Activated T-cell treated with anti-CD3 and anti-CD28 coated beads, Interleukin-2, amount 50 U/mL, for 72 hours (primary cell): ENCODE measurements at regions not wholly inside any gene's neighbourhood (a gene's known extent, or its start where the extent isn't known, plus 50 kb on each side); places are given as distances from the start of the nearest gene placed in this dataset.

Experiments
- ATAC-seq, 2 donors: fragments of 150-1000 bp; cut with Tn5 transposase; replicated peaks in 1 of 2; 2 replicates each; pipeline ENCODE4 v1.10.0; 2021; ENCODE audit warnings: moderate library complexity in 2 of 2, mild to moderate bottlenecking in 1 of 2
- DNase-seq, 2 donors: peaks; one replicate each; pipeline ENCODE4 v3.0.0; 2021 to 2022; ENCODE audit warnings: mixed read lengths in 1 of 2
- H3K27ac Mint-ChIP-seq: one replicate; pipeline ENCODE4 v1.8.0; 2022; ENCODE audit warnings: mild to moderate bottlenecking, moderate library complexity, mixed read lengths
- H3K27me3 Mint-ChIP-seq: one replicate; pipeline ENCODE4 v1.8.0; 2022; ENCODE audit warnings: low read depth, mixed read lengths
- H3K36me3 Mint-ChIP-seq, 2 donors: one replicate each; pipeline ENCODE4 v1.8.0; 2022; ENCODE audit warnings: mixed read lengths in 2 of 2, mild to moderate bottlenecking in 1 of 2; ENCODE audit not compliant: insufficient read depth in 2 of 2
- H3K4me1 Mint-ChIP-seq: one replicate; pipeline ENCODE4 v1.8.0; 2022; ENCODE audit warnings: low read depth, mixed read lengths
- H3K4me3 Mint-ChIP-seq, 2 donors: one replicate each; pipeline ENCODE4 v1.8.0; 2022; ENCODE audit warnings: mild to moderate bottlenecking in 2 of 2, mixed read lengths in 2 of 2, moderate library complexity in 2 of 2
- H3K9me3 Mint-ChIP-seq, 2 donors: one replicate each; pipeline ENCODE4 v1.8.0; 2022; ENCODE audit warnings: mixed read lengths in 2 of 2

DNA sequence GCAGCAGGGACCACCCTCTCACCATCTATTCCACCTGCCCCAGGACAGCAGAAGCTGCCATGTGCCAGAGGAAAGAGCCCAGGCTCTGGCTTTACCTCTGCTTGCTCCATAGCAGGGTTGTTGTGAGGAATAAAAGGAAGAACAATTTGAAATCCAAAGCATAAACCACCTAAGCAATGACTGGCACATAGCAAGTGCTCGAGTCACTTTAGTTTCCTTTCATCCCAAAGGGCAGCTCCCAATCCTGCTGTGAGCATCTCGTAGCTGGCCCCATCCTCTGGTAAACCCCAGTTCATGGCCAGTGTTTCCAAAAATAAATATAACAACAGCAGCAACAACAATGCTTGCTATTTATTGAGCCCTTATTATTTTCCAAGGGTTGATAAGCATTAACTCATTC lies 923.5 kb downstream of the EPHA4 start:
- Mint-ChIP-seq H3K4me3 (no peak overlapping the region), H3K27ac (no peak overlapping the region), H3K4me1 (no peaks in the 10 kb centered on the region), H3K27me3 (peaks cover 9% of the 10 kb centered on the region), H3K36me3 (no peaks in the 10 kb centered on the region), H3K9me3 (no peaks in the 10 kb centered on the region)
- DNase-seq (no peak), ATAC-seq (no peak)

DNA sequence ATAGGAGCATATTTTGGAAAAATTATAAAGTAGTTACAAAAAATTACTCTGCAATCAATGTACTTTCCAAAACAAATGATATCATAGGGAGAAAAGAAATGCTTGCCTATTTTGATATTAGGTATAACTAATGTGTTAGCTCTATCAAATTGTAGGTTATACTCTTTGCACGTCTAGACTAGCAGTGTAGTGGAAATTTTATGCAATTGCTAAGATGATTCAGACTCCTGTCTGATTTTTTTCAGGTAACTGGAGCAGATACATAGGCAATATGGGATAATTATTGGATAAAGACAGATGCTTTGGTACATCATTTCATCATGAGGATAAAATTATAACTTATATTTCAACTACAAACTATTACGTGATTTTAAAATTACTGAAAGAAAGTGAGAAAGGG lies 918.3 kb downstream of the EPHA4 start:
- H3K9me3 Mint-ChIP-seq, result no peaks in the 10 kb centered on the region
- no peak overlapping the region for H3K4me3 Mint-ChIP-seq
- no peaks in the 10 kb centered on the region for H3K4me1 Mint-ChIP-seq
- no peak for DNase-seq
- peaks cover 7% of the 10 kb centered on the region for H3K27me3 Mint-ChIP-seq
- H3K36me3 Mint-ChIP-seq, result peaks cover 0 to 1% of the 10 kb centered on the region in 2 donors
- no peak for ATAC-seq
- H3K27ac Mint-ChIP-seq, result no peak overlapping the region

DNA sequence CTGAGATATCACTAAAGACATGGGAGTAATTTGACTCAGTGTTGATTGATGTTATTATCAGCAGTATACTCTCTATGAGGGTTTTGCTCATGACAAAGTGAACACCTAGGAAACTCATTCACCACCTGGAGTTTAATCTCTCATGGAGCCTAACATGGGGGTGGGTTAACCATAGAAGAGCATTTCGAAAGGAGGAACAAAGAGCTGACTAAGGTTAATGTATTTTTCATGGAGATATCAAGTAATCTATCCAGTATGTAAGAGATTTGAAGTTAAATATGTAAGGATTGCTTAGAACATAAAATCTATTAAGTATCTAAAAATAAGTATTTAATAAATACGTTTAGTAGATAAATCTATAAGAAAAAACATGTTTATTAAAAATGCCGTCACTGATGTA lies 917.8 kb downstream of the EPHA4 start:
- no peak for DNase-seq
- Mint-ChIP-seq H3K27ac (no peak overlapping the region), H3K4me1 (no peaks in the 10 kb centered on the region), H3K9me3 (no peaks in the 10 kb centered on the region), H3K36me3 (peaks cover 0 to 1% of the 10 kb centered on the region in 2 donors), H3K27me3 (peaks cover 7% of the 10 kb centered on the region), H3K4me3 (no peak overlapping the region)
- no peak for ATAC-seq

GRCh38 chr2:220660277-220661145 lies 911.6 kb downstream of the EPHA4 start:
- ATAC-seq, result no peak
- Mint-ChIP-seq H3K27me3 (no peaks in the 10 kb centered on the region), H3K36me3 (no peaks in the 10 kb centered on the region), H3K27ac (no peak overlapping the region), H3K9me3 (peaks cover 0 to 1% of the 10 kb centered on the region in 2 donors), H3K4me3 (no peak overlapping the region), H3K4me1 (no peaks in the 10 kb centered on the region)
- DNase-seq, result no peak

- H3K36me3 Mint-ChIP-seq, result no peaks in the 10 kb centered on the region
- DNase-seq (no peak), ATAC-seq (no peak)
- no peaks in the 10 kb centered on the region for H3K27me3 Mint-ChIP-seq
- H3K4me3 Mint-ChIP-seq, result no peak overlapping the region
- no peaks in the 10 kb centered on the region for H3K4me1 Mint-ChIP-seq
- H3K27ac Mint-ChIP-seq, result no peak overlapping the region
- H3K9me3 Mint-ChIP-seq, result peaks cover 0 to 1% of the 10 kb centered on the region in 2 donors
Measured at GRCh38 chr2:220662431-220662830, 909.7 kb downstream of the EPHA4 start.

DNA sequence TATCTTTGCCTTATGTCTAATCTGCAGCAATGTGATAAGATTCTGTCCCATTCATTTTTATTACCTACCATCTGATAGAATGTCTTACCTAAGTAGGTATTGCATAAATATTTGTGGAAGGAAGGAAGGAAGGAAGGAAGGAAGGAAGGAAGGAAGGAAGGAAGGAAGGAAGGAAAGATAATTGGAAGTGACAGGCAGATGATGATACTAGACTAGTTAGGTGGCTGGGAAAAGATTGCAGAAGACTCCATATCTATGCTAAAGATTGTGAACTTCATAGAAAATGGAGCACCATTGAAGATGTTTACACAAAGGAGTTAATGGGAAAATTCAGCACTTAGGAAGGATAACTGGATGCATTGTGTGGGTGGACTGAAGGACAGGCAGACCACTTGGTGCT lies 909.0 kb downstream of the EPHA4 start:
- no peaks in the 10 kb centered on the region for H3K27me3 Mint-ChIP-seq
- H3K9me3 Mint-ChIP-seq, result peaks cover 0 to 1% of the 10 kb centered on the region in 2 donors
- DNase-seq, result no peak
- no peak for ATAC-seq
- H3K27ac Mint-ChIP-seq, result no peak overlapping the region
- H3K4me3 Mint-ChIP-seq, result no peak overlapping the region
- H3K4me1 Mint-ChIP-seq, result no peaks in the 10 kb centered on the region
- no peaks in the 10 kb centered on the region for H3K36me3 Mint-ChIP-seq

GRCh38 chr2:220664272-220665107 lies 907.6 kb downstream of the EPHA4 start:
- no peak overlapping the region for H3K27ac Mint-ChIP-seq
- H3K4me1 Mint-ChIP-seq, result no peaks in the 10 kb centered on the region
- no peak for ATAC-seq
- peaks cover 0 to 3% of the 10 kb centered on the region in 2 donors for H3K9me3 Mint-ChIP-seq
- H3K36me3 Mint-ChIP-seq, result no peaks in the 10 kb centered on the region
- DNase-seq, result no peak
- peaks cover 5% of the 10 kb centered on the region for H3K27me3 Mint-ChIP-seq
- H3K4me3 Mint-ChIP-seq, result no peak overlapping the region

- no peak for ATAC-seq
Measured at GRCh38 chr2:220665108-220665471, 907.0 kb downstream of the EPHA4 start.

GRCh38 chr2:220669324-220669723 lies 902.8 kb downstream of the EPHA4 start:
- peaks cover 8% of the 10 kb centered on the region for H3K27me3 Mint-ChIP-seq
- peaks cover 0 to 2% of the 10 kb centered on the region in 2 donors for H3K9me3 Mint-ChIP-seq
- ATAC-seq (no peak), DNase-seq (no peak)
- no peaks in the 10 kb centered on the region for H3K36me3 Mint-ChIP-seq
- no peak overlapping the region for H3K4me3 Mint-ChIP-seq
- H3K4me1 Mint-ChIP-seq, result no peaks in the 10 kb centered on the region
- H3K27ac Mint-ChIP-seq, result no peak overlapping the region

More at GRCh38 chr2:220665108-220665471, 907.0 kb downstream of the EPHA4 start:
- Mint-ChIP-seq H3K27ac (no peak overlapping the region), H3K9me3 (peaks cover 0 to 4% of the 10 kb centered on the region in 2 donors), H3K4me1 (no peaks in the 10 kb centered on the region), H3K4me3 (no peak overlapping the region), H3K27me3 (peaks cover 8% of the 10 kb centered on the region), H3K36me3 (no peaks in the 10 kb centered on the region)
- no peak for DNase-seq

DNA sequence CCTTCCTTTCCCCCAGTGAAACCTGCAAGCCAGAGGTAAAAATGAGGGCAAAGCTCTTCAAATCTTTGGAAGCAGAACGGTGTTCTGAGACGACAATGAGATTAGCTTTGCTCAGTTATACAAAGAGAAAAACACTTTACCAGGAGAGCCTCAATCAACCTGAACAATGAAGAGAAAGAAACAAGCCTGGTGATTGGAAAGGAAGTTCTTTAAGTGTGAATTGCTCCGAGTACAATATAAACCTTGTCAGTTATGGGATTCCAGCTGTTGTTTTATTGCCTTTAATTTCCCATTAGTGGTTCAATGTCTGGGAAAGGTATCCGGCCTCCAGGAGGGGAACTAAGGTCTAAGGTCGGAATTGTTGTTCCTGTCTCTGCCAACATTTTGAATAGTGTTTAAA lies 901.6 kb downstream of the EPHA4 start:
- H3K4me1 Mint-ChIP-seq, result no peaks in the 10 kb centered on the region
- no peaks in the 10 kb centered on the region for H3K36me3 Mint-ChIP-seq
- no peak overlapping the region for H3K4me3 Mint-ChIP-seq
- no peak for DNase-seq
- ATAC-seq, result no peak
- H3K27ac Mint-ChIP-seq, result no peak overlapping the region
- peaks cover 8% of the 10 kb centered on the region for H3K27me3 Mint-ChIP-seq
- H3K9me3 Mint-ChIP-seq, result peaks cover 0 to 2% of the 10 kb centered on the region in 2 donors

- no peak overlapping the region for H3K27ac Mint-ChIP-seq
- no peaks in the 10 kb centered on the region for H3K4me1 Mint-ChIP-seq
- no peak for ATAC-seq
- peaks cover 8% of the 10 kb centered on the region for H3K27me3 Mint-ChIP-seq
- no peak overlapping the region for H3K4me3 Mint-ChIP-seq
- no peaks in the 10 kb centered on the region for H3K36me3 Mint-ChIP-seq
- H3K9me3 Mint-ChIP-seq, result peaks cover 0 to 2% of the 10 kb centered on the region in 2 donors
- no peak for DNase-seq
Measured at GRCh38 chr2:220673151-220673874, 898.8 kb downstream of the EPHA4 start.

DNA sequence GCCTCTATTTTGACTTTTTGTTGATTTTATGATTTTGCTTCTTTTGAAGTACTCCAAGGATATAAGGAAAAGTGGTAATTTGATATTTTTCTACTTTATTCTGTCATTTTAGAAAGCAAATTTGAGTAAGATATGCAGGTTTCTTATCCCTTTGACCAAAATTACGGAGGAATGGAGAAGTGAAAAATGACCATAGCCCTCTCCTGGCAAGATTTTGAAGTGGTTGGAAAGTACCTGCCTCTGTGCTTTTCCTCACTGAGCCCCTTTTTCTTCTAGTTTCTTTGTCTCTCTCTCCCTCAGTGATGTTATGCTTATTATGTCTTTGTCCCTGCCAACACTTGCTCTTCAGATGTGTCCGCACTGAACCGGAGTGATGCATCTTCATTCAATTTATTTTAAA lies 898.1 kb downstream of the EPHA4 start:
- Mint-ChIP-seq H3K4me1 (no peaks in the 10 kb centered on the region), H3K4me3 (no peak overlapping the region), H3K9me3 (peaks cover 0 to 2% of the 10 kb centered on the region in 2 donors), H3K27ac (no peak overlapping the region), H3K27me3 (peaks cover 7% of the 10 kb centered on the region), H3K36me3 (no peaks in the 10 kb centered on the region)
- no peak for DNase-seq
- ATAC-seq, result no peak

GRCh38 chr2:220676695-220677094 lies 895.4 kb downstream of the EPHA4 start:
- Mint-ChIP-seq H3K4me1 (no peaks in the 10 kb centered on the region), H3K27me3 (peaks cover 6% of the 10 kb centered on the region), H3K4me3 (no peak overlapping the region), H3K27ac (no peak overlapping the region), H3K9me3 (no peaks in the 10 kb centered on the region), H3K36me3 (no peaks in the 10 kb centered on the region)
- ATAC-seq, result no peak
- no peak for DNase-seq
